DMS53 treated with DMSO at 0.1 percent for 48 hours (cell line): ENCODE measurements at regions not wholly inside any gene's neighbourhood (a gene's known extent, or its start where the extent isn't known, plus 50 kb on each side); places are given as distances from the start of the nearest gene placed in this dataset.
A peak's percentile ranks its signal among the peaks of the same experiment; 100 is the strongest.

ENCODE experiments used
- DNase-seq: peaks from one replicate; lab custom pipeline; 2025; ENCODE audit not compliant: unreplicated experiment; lab: John Stamatoyannopoulos, UW

DNA sequence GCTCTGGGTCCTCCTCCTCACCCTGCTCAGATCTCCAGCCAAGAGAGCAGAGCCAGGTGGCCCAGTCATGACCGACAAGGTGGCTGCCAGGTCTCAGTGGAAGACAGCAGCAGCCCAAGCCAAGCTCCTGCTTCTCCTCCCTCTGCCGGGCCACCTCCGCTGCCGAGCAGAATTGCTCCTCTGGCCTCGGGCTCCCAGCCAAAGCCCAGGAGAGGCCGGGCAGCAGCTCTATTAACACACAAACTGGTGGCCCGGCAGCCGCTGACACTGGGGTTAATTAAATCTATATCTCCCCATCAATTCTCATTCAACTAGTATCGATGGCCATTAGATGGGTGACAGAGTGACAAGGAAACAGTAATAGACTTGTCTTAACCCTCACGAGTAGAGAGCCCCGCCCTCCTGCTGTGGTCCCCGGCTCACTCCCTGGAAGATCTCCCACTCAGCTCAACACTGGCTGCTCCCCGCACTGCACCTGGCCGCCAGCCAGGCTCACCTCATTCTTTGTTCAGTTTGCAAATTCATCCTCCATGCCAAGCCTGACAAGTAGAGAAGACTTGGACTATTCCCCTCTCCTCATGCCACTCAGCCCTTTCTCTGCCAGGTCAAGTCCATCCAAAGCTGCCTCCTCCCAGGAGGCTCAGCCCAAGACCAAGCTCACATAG, 74.1 kb upstream of the UNC5B start:
- no peak for DNase-seq

DNA sequence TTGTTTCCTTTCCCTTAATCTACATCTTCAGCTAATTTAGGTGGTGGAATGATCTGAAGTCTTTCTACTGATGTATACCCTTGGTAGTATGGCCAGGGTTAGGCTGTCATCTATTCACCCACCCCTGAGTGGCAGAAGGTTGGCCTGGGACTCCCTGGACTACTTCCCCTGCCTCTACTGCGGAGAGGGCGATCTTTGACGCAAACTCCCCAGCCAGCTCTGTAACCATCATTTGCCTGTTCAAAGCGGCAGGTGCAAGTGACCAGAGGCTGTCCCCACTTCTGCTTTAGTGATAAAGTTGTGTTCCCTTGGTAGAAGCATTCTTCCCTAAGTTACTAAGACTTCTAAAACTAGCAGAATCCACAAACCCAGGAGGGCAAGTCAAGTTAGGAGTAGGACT, 70.8 kb upstream of the UNC5B start:
- no peak for DNase-seq

- no peak for DNase-seq
These were observed 69.2 kb upstream of the UNC5B start for GRCh38 chr10:71143170-71143569.

GRCh38 chr10:71143610-71144009, 68.8 kb upstream of the UNC5B start:
- no peak for DNase-seq

GRCh38 chr10:71144824-71145223, 67.5 kb upstream of the UNC5B start:
- no peak for DNase-seq

- DNase-seq = no peak
These were observed 66.9 kb upstream of the UNC5B start for GRCh38 chr10:71145352-71145945.

DNA sequence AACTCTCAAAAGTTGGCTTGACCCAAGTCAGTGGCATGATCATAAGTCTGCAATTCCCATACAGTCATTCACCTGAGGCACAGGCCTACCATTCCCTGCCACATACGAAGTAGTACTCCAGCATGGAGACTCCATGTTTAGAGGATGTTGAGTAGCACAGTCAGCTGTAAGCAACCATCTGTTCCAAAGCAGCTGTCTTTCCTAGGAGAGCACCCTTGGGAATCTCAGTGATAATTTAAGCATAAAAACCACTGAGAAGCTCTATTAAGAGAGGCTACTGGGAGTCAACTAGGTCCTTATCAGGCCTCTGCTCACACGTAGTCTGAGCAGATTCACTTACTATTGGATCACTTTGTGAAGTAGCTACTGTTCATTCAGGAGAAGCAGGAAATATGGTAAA, 61.6 kb upstream of the UNC5B start:
- no peak for DNase-seq

GRCh38 chr10:71152043-71152442, 60.3 kb upstream of the UNC5B start:
- DNase-seq = no peak

DNA sequence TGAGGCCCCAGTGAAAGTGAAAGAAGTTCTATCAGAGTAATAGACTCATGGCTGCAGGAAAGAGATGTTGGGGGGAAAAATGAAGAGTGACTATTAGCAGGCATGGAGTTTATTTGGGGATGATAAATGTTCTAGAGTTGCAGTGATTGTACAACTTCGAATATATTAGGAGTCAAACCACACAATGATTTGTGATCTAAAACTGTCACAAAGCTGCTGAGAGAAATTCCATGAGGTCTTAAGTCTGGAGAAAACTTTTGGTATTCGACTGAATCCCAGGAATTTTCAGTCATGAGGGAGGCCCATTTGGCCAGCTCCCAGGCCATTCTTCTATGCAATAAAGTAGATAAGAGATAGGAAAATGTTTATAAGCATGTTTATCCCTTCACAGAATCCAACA, 55.9 kb upstream of the UNC5B start:
- DNase-seq = no peak

GRCh38 chr10:71157435-71157834, 54.9 kb upstream of the UNC5B start:
- DNase-seq = no peak

DNA sequence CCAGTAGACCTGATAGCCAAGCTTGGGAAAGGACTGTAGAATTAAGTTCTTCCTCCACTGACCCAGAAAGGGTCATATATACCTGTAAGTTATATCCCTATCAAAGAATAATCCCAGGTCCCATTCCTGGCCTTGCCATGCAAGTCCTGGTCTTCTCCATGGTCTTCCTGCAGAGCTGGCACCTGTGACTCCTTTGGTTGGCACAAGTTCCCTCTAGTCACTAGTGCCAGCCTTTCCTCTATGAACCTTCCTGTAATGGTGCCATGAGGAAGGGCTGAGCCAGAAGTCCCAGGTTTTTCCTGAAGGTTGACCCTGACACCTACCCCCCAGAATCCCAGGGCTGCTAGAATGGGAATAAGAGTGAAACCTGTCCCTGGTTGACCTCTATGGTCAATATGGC, 54.1 kb upstream of the UNC5B start:
- DNase-seq = no peak

DNA sequence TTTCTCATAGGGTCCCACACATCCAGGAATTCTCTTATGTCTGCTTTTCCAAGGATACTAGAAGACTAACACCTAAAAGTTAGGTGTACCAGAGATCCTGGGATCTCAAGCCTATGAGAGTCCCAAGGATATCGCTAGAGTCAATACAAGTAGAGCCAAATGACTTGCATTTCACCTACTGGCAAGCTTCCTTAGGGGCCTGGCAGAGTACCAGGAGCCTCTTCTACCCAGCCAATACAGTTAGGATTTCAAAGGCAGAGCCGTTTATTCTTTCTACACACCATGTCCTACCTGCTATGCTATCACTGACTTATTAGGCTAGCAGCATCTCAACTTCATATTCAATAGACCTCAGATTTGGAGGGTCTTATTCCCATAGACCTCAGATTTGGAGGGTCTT, 53.5 kb upstream of the UNC5B start:
- DNase-seq = no peak

DNA sequence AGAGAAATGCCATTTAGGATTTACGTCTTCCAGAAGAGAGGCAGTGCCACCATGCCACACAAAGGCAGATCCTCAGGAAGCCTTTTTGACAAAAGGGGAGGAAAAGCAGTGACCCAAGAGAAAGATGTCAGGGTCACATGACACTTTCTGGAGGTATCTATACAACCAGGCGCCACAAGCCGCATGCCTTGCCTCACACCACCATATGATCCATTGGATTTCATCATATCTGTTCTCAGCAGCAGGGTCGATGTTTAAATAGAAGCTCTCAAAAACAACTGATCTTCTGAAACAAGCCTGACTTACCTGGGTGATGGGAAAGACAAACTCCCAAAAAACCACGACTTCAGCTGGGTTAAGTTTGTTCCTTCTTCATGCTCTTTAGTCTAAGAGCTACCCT, 52.5 kb upstream of the UNC5B start:
- DNase-seq = no peak

- DNase-seq = peak; percentile 62
These were observed 50.9 kb upstream of the UNC5B start for GRCh38 chr10:71161425-71161824.
